Endothelial cell of umbilical vein (primary cell): ENCODE measurements at regions not wholly inside any gene's neighbourhood (a gene's known extent, or its start where the extent isn't known, plus 50 kb on each side); places are given as distances from the start of the nearest gene placed in this dataset.

Experiments
- BruUV-seq: library from RNA; stranded (reverse); fragments of 400-500 nt; replicated peaks from 2 replicates; lab custom pipeline; 2021; lab: Mats Ljungman, UMichigan
- CTCF ChIA-PET: fragments of 300-600, 350-600 bp; sonication (Branson Sonifier 250); formaldehyde crosslinking; loops from one replicate; lab custom pipeline; 2021; ENCODE audit warnings: antibody characterized with exemption, inconsistent platforms; lab: Charles Lee
- POLR2A ChIA-PET: fragments of 300-600, 350-600 bp; sonication (Branson Sonifier 250); formaldehyde crosslinking; loops from one replicate; lab custom pipeline; 2021; ENCODE audit warnings: antibody characterized with exemption, inconsistent platforms; lab: Charles Lee
- DNase-seq: peaks from one replicate; pipeline ENCODE4 v3.0.0-alpha.2; 2011; ENCODE audit warnings: low read depth, low spot score
- FAIRE-seq: peaks from 2 replicates; lab custom pipeline; 2011; peaks lifted over from hg19 to GRCh38; lab: Jason Lieb, UNC
- H2AFZ ChIP-seq: 2 replicates; pipeline ENCODE4 v1.6.0; 2012; ENCODE audit warnings: low read depth, low read length, control low read depth, inconsistent platforms
- H3K27ac ChIP-seq: 2 replicates; pipeline ENCODE4 v1.5.1; 2011; ENCODE audit warnings: low read depth, mild to moderate bottlenecking, control low read depth, low read length, moderate library complexity; ENCODE audit not compliant: insufficient read depth
- H3K27me3 ChIP-seq, 2 experiments: 2 replicates each; pipeline versions ENCODE4 v1.6.0 to v1.6.1; 2011; ENCODE audit warnings: low read length in 2 of 2, mixed read lengths in 1 of 2; ENCODE audit not compliant: control insufficient read depth in 2 of 2, insufficient read depth in 2 of 2
- H3K36me3 ChIP-seq, 2 experiments: 2 replicates in 1 of 2; 3 replicates in 1 of 2; pipeline ENCODE4 v1.5.1; 2011; ENCODE audit warnings: low read length in 2 of 2, mild to moderate bottlenecking in 1 of 2, moderate library complexity in 1 of 2; ENCODE audit not compliant: control insufficient read depth in 2 of 2, insufficient read depth in 2 of 2; ENCODE audit errors: extremely low read depth in 1 of 2
- H3K4me1 ChIP-seq: 3 replicates; pipeline ENCODE4 v1.5.1; 2011; ENCODE audit warnings: mild to moderate bottlenecking, low read length; ENCODE audit not compliant: control insufficient read depth, insufficient read depth; ENCODE audit errors: extremely low read depth
- H3K4me2 ChIP-seq: 2 replicates; pipeline ENCODE4 v1.6.1; 2011; ENCODE audit warnings: low read length, control low read depth, mixed read lengths; ENCODE audit not compliant: insufficient read depth
- H3K4me3 ChIP-seq, 3 experiments: fragments of 200-600 bp in 1 of 3; sonication (generic), shearing (Covaris generic) in 1 of 3; replicated peaks in 1 of 3; 2 replicates each; pipeline ENCODE4 v1.5.1; 2011 to 2016; ENCODE audit warnings: control low read depth in 3 of 3, low read length in 3 of 3, mild to moderate bottlenecking in 2 of 3, inconsistent platforms in 1 of 3, low read depth in 1 of 3, moderate library complexity in 1 of 3; ENCODE audit not compliant: insufficient read depth in 1 of 3
- H3K79me2 ChIP-seq: 2 replicates; pipeline ENCODE4 v1.6.0; 2012; ENCODE audit warnings: low read length, inconsistent platforms; ENCODE audit not compliant: control insufficient read depth, insufficient read depth
- H3K9ac ChIP-seq: replicated peaks from 2 replicates; pipeline ENCODE3; 2011; ENCODE audit warnings: low read length, control low read depth; ENCODE audit not compliant: insufficient read depth; ENCODE audit errors: extremely low read depth
- H3K9me1 ChIP-seq: replicated peaks from 3 replicates; pipeline ENCODE4 v1.6.0; 2011; ENCODE audit warnings: mild to moderate bottlenecking, low read length; ENCODE audit not compliant: control insufficient read depth, insufficient read depth; ENCODE audit errors: extremely low read depth
- H3K9me3 ChIP-seq: replicated peaks from 2 replicates; pipeline ENCODE4 v1.5.1; 2012; ENCODE audit warnings: low read length, inconsistent platforms; ENCODE audit not compliant: control insufficient read depth, insufficient read depth
- H4K20me1 ChIP-seq: replicated peaks from 2 replicates; pipeline ENCODE3; 2011; ENCODE audit warnings: mild to moderate bottlenecking, low read length; ENCODE audit not compliant: control insufficient read depth, insufficient read depth; ENCODE audit errors: extremely low read depth
- EZH2 ChIP-seq: IDR thresholded peaks from 2 replicates; pipeline ENCODE4 v1.6.1; 2012; ENCODE audit warnings: borderline replicate concordance, low read depth, mild to moderate bottlenecking, moderate library complexity, low read length, inconsistent platforms; ENCODE audit not compliant: severe bottlenecking
- FOS ChIP-seq: IDR thresholded peaks from 2 replicates; pipeline ENCODE4 v1.6.1; 2011; ENCODE audit warnings: mild to moderate bottlenecking, low read length, moderate library complexity, borderline replicate concordance; ENCODE audit not compliant: insufficient read depth
- GATA2 ChIP-seq: IDR thresholded peaks from 2 replicates; pipeline ENCODE4 v1.7.0; 2011; ENCODE audit warnings: low read depth, mild to moderate bottlenecking, moderate library complexity, mixed read lengths, low read length; ENCODE audit not compliant: insufficient read length, insufficient read depth
- JUN ChIP-seq: IDR thresholded peaks from 2 replicates; pipeline ENCODE4 v1.6.1; 2011; ENCODE audit warnings: borderline replicate concordance, low read depth; ENCODE audit not compliant: insufficient read length, insufficient read depth
- MAX ChIP-seq: IDR thresholded peaks from 2 replicates; pipeline ENCODE4 v1.6.1; 2011; ENCODE audit not compliant: insufficient read depth, insufficient read length
- MYC ChIP-seq: IDR thresholded peaks from one replicate; pipeline ENCODE4 v1.6.1; 2011; ENCODE audit warnings: mild to moderate bottlenecking, low read depth, low read length
- POLR2A ChIP-seq: IDR thresholded peaks from 2 replicates; pipeline ENCODE4 v1.6.1; 2012; ENCODE audit warnings: low read depth, mild to moderate bottlenecking, control low read depth, low read length
- POLR2AphosphoS5 ChIP-seq: IDR thresholded peaks from 2 replicates; pipeline ENCODE4 v1.6.1; 2012; ENCODE audit warnings: low read depth, mild to moderate bottlenecking, control low read depth, low read length, moderate library complexity; ENCODE audit not compliant: insufficient read depth
- dilution Hi-C: fragments of 300-500 bp; cut with MboI; formaldehyde crosslinking; loops from one replicate; pipeline ENCODE4 v1.15.0; 2019; ENCODE audit warnings: low sequenced_read_pairs; ENCODE audit not compliant: extremely low pct_ligation_motif_present
- intact Hi-C: fragments of 100-400 bp; cut with micrococcal nuclease; formaldehyde crosslinking; loops from one replicate; pipeline ENCODE4 v1.10.0; 2022
- TF ChIP-seq, protein P1 (sequence below), 2 donors: IDR thresholded peaks; 1 replicate in 1 of 2; 2 replicates in 1 of 2; pipeline ENCODE4 v1.5.1; 2011; ENCODE audit warnings: low read length in 2 of 2, mild to moderate bottlenecking in 2 of 2, moderate library complexity in 2 of 2, control low read depth in 1 of 2, inconsistent platforms in 1 of 2, low read depth in 1 of 2; ENCODE audit not compliant: insufficient read depth in 1 of 2; ENCODE audit errors: extremely low read depth in 1 of 2

- Histone ChIP-seq H3K4me3 (no peak overlapping the region), H3K9ac (no peak overlapping the region), H3K4me2 (no peak overlapping the region), H3K9me3 (no peaks in the 10 kb centered on the region), H4K20me1 (no peaks in the 10 kb centered on the region), H3K4me1 (no peaks in the 10 kb centered on the region), H2AFZ (no peak overlapping the region), H3K9me1 (no peaks in the 10 kb centered on the region), H3K27ac (no peak overlapping the region), H3K27me3 (peaks cover 0 to 1% of the 10 kb centered on the region in 2 experiments), H3K36me3 (no peaks in the 10 kb centered on the region), H3K79me2 (no peaks in the 10 kb centered on the region)
- CTCF ChIA-PET, result no interaction called here
- TF ChIP-seq POLR2AphosphoS5 (no peak), MAX (no peak), POLR2A (no peak), EZH2 (no peak), MYC (no peak), JUN (no peak), GATA2 (no peak), FOS (no peak)
- TF ChIP-seq, protein P1, sequence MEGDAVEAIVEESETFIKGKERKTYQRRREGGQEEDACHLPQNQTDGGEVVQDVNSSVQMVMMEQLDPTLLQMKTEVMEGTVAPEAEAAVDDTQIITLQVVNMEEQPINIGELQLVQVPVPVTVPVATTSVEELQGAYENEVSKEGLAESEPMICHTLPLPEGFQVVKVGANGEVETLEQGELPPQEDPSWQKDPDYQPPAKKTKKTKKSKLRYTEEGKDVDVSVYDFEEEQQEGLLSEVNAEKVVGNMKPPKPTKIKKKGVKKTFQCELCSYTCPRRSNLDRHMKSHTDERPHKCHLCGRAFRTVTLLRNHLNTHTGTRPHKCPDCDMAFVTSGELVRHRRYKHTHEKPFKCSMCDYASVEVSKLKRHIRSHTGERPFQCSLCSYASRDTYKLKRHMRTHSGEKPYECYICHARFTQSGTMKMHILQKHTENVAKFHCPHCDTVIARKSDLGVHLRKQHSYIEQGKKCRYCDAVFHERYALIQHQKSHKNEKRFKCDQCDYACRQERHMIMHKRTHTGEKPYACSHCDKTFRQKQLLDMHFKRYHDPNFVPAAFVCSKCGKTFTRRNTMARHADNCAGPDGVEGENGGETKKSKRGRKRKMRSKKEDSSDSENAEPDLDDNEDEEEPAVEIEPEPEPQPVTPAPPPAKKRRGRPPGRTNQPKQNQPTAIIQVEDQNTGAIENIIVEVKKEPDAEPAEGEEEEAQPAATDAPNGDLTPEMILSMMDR (IDR thresholded peaks at IDR 0.05; ENCODE audit: extremely low read depth in 1 of 2, insufficient read depth in 1 of 2, low read depth in 1 of 2, low read length in 2 of 2), result no peak
- FAIRE-seq, result no peak
- dilution Hi-C loops (no loop called here), intact Hi-C loops (no loop called here)
- DNase-seq, result no peak
- no TSS peak for BruUV-seq
- POLR2A ChIA-PET, result no interaction called here
Observed at GRCh38 chr15:47933865-47934264, 186.9 kb upstream of the SLC24A5 start.
